PFSK-1 (cell line): ENCODE measurements at regions not wholly inside any gene's neighbourhood (a gene's known extent, or its start where the extent isn't known, plus 50 kb on each side); places are given as distances from the start of the nearest gene placed in this dataset.

Experiments
- FOXP2 ChIP-seq: optimal IDR thresholded peaks from 2 replicates; pipeline ENCODE3; 2011; ENCODE audit warnings: borderline replicate concordance, control low read depth, inconsistent platforms; ENCODE audit not compliant: insufficient read depth; ENCODE audit errors: extremely low read length, extremely low read depth
- POLR2AphosphoS5 ChIP-seq: IDR thresholded peaks from 2 replicates; pipeline ENCODE4 v1.6.1; 2012; ENCODE audit warnings: low read depth, mild to moderate bottlenecking, control low read depth, low read length, moderate library complexity
- REST ChIP-seq, 2 experiments: IDR thresholded peaks; 2 replicates each; pipeline versions ENCODE4 v1.6.1 to v1.8.0; 2011 to 2012; ENCODE audit warnings: low read depth in 2 of 2, low read length in 2 of 2, control low read depth in 1 of 2, inconsistent platforms in 1 of 2, mild to moderate bottlenecking in 1 of 2, moderate library complexity in 1 of 2; ENCODE audit not compliant: insufficient read depth in 1 of 2
- SIN3A ChIP-seq: IDR thresholded peaks from 2 replicates; pipeline ENCODE4 v1.6.1; 2012; ENCODE audit warnings: mild to moderate bottlenecking, low read length, moderate library complexity, borderline replicate concordance; ENCODE audit not compliant: insufficient read depth

DNA sequence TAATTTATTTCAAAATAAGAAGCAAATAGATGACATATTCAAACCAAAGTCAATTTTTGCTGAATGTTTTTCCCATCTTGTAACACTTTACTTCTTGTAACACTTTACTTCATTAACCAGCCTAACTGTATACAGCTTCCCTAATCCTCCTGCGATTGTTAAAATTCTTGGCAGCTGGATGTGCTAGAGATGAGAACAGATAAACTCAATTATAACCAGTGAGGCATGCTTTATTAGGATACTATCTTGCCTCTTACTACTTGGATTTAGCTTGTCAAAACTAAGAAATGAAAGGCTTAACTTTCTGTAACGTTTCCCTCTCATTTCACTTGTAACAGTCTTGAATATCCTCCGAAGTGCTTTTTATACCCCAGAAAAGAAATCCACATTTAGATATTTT lies 94.1 kb upstream of the BMP5 start:
- no peak for TF ChIP-seq REST (IDR thresholded peaks at IDR 0.05; ENCODE audit: insufficient read depth in 1 of 2, low read depth in 2 of 2, low read length in 2 of 2)
- no peak for TF ChIP-seq SIN3A
- TF ChIP-seq POLR2AphosphoS5: no peak
- no peak for TF ChIP-seq FOXP2
